Chondrocyte (in vitro differentiated cells): ENCODE measurements at regions not wholly inside any gene's neighbourhood (a gene's known extent, or its start where the extent isn't known, plus 50 kb on each side); places are given as distances from the start of the nearest gene placed in this dataset.
"Not testable (repeated sequence)": the region's sequence is repeated elsewhere in the genome, so short reads cannot be mapped to it uniquely, and the experiment has no call there.

ENCODE experiments used
- DNase-seq: peaks from one replicate; pipeline ENCODE4 v3.0.0; 2021; ENCODE audit warnings: mixed read lengths, low spot score
- H3K27ac Mint-ChIP-seq: one replicate; pipeline ENCODE4 v1.8.0; 2021; ENCODE audit warnings: mild to moderate bottlenecking, moderate library complexity, mixed read lengths; ENCODE audit not compliant: unreplicated experiment
- H3K27me3 Mint-ChIP-seq: 2 replicates; pipeline ENCODE4 v1.8.0; 2021; ENCODE audit warnings: low read depth, mixed read lengths
- H3K36me3 Mint-ChIP-seq: 2 replicates; pipeline ENCODE4 v1.8.0; 2021; ENCODE audit warnings: low read depth, mixed read lengths
- H3K4me1 Mint-ChIP-seq: 2 replicates; pipeline ENCODE4 v1.8.0; 2021; ENCODE audit warnings: low read depth, mild to moderate bottlenecking, mixed read lengths
- H3K4me3 Mint-ChIP-seq: one replicate; pipeline ENCODE4 v1.8.0; 2021; ENCODE audit warnings: mild to moderate bottlenecking, moderate library complexity, mixed read lengths; ENCODE audit not compliant: unreplicated experiment
- H3K9me3 Mint-ChIP-seq: 2 replicates; pipeline ENCODE4 v1.8.0; 2021; ENCODE audit warnings: low read depth, mixed read lengths
- TF ChIP-seq, protein P1 (sequence below): fragments of 200-600 bp; sonication (generic); IDR thresholded peaks from 2 replicates; pipeline ENCODE4 v1.5.0; 2021; ENCODE audit warnings: antibody characterized with exemption, mild to moderate bottlenecking, moderate library complexity

DNA sequence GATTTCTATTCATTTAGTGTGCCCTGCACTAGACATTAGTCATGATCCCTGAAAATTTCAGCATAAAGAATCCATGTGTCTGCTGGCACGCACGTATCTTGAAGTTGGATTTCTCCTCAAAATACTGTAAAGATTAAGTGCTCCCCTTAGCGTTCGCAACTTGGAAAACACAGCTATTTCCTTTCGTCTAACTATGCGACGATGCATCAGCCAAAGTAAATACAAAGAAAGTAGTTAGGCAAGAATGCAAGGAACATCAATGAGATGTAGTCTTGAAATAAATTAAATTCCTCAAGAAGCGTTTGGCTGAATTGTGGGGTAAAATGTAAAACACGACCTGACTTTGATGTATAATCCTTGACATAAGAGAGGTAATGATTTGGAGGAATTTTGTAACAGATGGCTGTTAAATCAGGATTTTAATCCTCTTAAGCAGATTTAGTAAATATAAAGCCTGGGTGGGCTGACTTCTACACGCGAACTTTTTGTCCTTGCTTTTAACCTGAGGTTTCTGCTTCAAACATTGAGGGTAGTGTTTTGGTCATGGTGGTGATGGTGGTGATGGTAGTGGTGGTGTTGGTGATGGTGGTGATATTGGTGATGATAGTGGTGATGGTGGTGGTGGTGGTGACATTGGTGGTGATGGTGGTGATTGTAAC, 88.2 kb downstream of the FOXF2 start:
- H3K27ac Mint-ChIP-seq: peak overlapping the region; percentile 89
- H3K4me1 Mint-ChIP-seq: peaks cover 73% of the 10 kb centered on the region
- no peak overlapping the region for H3K4me3 Mint-ChIP-seq
- TF ChIP-seq, protein P1, sequence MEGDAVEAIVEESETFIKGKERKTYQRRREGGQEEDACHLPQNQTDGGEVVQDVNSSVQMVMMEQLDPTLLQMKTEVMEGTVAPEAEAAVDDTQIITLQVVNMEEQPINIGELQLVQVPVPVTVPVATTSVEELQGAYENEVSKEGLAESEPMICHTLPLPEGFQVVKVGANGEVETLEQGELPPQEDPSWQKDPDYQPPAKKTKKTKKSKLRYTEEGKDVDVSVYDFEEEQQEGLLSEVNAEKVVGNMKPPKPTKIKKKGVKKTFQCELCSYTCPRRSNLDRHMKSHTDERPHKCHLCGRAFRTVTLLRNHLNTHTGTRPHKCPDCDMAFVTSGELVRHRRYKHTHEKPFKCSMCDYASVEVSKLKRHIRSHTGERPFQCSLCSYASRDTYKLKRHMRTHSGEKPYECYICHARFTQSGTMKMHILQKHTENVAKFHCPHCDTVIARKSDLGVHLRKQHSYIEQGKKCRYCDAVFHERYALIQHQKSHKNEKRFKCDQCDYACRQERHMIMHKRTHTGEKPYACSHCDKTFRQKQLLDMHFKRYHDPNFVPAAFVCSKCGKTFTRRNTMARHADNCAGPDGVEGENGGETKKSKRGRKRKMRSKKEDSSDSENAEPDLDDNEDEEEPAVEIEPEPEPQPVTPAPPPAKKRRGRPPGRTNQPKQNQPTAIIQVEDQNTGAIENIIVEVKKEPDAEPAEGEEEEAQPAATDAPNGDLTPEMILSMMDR: peak; percentile 75
- H3K36me3 Mint-ChIP-seq: no peaks in the 10 kb centered on the region
- H3K9me3 Mint-ChIP-seq: peaks cover 9% of the 10 kb centered on the region
- DNase-seq: no peak
- no peaks in the 10 kb centered on the region for H3K27me3 Mint-ChIP-seq

DNA sequence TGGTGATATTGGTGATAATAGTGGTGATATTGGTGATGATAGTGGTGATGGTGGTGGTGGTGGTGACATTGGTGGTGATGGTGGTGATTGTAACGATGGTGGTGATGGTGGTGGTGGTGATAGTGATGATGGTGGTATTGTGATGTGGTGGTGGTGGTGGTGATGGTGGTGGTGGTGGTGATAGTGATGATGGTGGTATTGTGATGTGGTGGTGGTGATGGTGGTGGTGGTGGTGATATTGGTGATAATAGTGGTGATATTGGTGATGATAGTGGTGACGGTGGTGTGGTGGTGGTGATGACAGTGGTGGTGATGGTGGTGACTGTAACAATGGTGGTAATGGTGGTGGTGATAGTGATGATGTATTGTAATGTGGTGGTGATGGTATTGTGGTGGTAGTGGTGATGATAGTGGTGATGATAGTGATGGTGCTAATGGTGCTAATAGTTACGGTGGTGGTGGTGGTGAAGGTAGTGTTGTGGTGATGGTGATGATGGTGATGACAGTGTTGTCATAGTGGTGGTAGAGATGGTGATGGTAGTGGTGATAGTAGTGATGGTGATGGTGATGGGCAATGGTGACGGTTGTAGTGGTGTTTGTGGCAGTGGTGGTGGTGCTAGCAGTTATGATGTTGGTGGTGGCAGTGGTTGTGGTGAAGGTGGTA, 88.9 kb downstream of the FOXF2 start:
- not testable (repeated sequence) for H3K36me3 Mint-ChIP-seq, H3K4me3 Mint-ChIP-seq, H3K27me3 Mint-ChIP-seq, DNase-seq, H3K9me3 Mint-ChIP-seq
- Mint-ChIP-seq H3K4me1 (peaks cover 69% of the 10 kb centered on the region), H3K27ac (peak overlapping the region; percentile 65)

DNA sequence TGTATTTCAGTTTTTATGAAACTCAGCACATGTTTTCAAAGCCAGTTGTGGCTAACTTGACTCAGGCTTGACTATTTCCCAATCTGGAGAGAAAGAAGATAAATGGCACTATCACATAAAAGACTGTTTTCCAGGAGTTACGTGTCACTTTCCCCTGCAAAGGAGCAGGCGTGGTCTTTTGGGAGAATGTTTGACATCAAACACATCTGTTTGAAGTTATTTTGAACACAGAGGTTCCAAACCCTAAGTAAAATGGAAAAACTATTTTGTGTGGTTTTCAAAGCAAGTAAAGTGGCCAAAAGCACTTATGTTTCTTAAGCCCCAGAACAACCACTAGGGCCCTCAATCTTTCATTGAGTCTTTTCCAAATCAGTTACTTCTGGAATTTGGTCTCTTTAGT, 89.7 kb downstream of the FOXF2 start:
- H3K4me3 Mint-ChIP-seq: no peak overlapping the region
- H3K4me1 Mint-ChIP-seq: peaks cover 67% of the 10 kb centered on the region
- H3K27me3 Mint-ChIP-seq: no peaks in the 10 kb centered on the region
- H3K36me3 Mint-ChIP-seq: no peaks in the 10 kb centered on the region
- H3K9me3 Mint-ChIP-seq: peaks cover 9% of the 10 kb centered on the region
- H3K27ac Mint-ChIP-seq: peak overlapping the region; percentile 3
- DNase-seq: no peak
- TF ChIP-seq, protein P1: peak; percentile 47

DNA sequence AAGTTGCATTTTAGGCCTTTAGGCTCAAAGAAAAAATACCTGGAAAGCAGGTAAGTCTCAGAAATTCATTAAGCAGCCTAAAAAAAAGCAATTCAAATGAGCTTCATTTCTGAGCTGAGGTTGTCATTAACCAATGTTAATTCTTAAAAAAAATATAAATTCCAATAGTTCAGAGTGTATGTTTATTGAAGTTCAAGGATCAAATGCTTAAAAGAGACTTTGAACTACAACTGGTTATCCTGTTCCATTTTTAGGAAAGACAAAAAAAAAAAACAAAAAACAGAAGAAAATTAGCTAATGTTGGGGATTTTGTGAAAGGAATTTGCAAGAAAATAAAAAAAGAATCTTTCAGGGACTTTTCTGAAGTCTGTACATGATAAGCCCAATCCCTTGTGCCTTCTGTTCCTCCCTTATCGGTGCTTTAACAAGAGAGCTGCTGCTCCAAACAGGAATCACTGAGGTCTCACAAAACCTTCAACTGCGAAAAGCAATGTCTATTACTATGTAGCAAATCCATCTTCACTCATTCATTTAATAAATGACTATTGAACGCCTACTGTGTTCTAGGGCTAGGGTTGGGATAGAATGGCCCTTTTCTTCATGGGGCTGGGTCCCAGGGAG, 90.3 kb downstream of the FOXF2 start:
- H3K4me1 Mint-ChIP-seq: peaks cover 65% of the 10 kb centered on the region
- no peaks in the 10 kb centered on the region for H3K27me3 Mint-ChIP-seq
- peaks cover 9% of the 10 kb centered on the region for H3K9me3 Mint-ChIP-seq
- H3K4me3 Mint-ChIP-seq: no peak overlapping the region
- H3K27ac Mint-ChIP-seq: peak overlapping the region; percentile 64
- TF ChIP-seq, protein P1: no peak
- no peaks in the 10 kb centered on the region for H3K36me3 Mint-ChIP-seq
- no peak for DNase-seq

DNA sequence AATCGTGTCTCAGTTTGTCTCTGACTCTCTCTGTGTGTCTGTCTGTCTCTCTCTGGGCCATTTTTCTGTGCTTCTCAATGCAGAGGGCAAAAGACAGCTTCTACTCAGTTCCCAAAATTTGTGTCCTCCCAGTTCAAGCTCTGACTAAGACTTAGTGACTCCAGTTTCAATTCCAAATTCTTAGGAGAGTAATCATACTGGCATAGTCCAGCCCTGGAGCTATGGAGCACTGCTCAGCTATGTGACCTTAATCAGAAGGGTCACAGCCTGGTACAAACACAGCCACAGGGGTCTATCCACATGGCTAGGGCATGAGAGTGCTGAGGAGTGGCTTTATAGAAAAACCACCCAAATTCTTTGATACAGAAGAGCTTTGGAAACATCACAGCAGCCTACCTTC, 91.9 kb downstream of the FOXF2 start:
- DNase-seq: no peak
- TF ChIP-seq, protein P1: no peak
- no peaks in the 10 kb centered on the region for H3K27me3 Mint-ChIP-seq
- peaks cover 69% of the 10 kb centered on the region for H3K4me1 Mint-ChIP-seq
- no peaks in the 10 kb centered on the region for H3K36me3 Mint-ChIP-seq
- peaks cover 9% of the 10 kb centered on the region for H3K9me3 Mint-ChIP-seq
- peak overlapping the region; percentile 80 for H3K27ac Mint-ChIP-seq
- no peak overlapping the region for H3K4me3 Mint-ChIP-seq
